Stimulated activated CD4-positive, alpha-beta T cell treated with anti-CD3 and anti-CD28 coated beads, Interleukin-2, amount 100 ng/mL, for 24 hours (primary cell): ENCODE measurements at regions not wholly inside any gene's neighbourhood (a gene's known extent, or its start where the extent isn't known, plus 50 kb on each side); places are given as distances from the start of the nearest gene placed in this dataset.

Experiments used
- DNase-seq, 2 donors: peaks; one replicate each; pipeline ENCODE4 v3.0.0-alpha.2; 2020

GRCh38 chr1:209207701-209208286 is 375.7 kb upstream of the CAMK1G start:
- peak in 1 of 2 donors; percentile 37 for DNase-seq

- DNase-seq: no peak
Observed at GRCh38 chr1:209208648-209209047, 374.9 kb upstream of the CAMK1G start.

- no peak for DNase-seq
Observed at GRCh38 chr1:209213989-209214388, 369.5 kb upstream of the CAMK1G start.

DNA sequence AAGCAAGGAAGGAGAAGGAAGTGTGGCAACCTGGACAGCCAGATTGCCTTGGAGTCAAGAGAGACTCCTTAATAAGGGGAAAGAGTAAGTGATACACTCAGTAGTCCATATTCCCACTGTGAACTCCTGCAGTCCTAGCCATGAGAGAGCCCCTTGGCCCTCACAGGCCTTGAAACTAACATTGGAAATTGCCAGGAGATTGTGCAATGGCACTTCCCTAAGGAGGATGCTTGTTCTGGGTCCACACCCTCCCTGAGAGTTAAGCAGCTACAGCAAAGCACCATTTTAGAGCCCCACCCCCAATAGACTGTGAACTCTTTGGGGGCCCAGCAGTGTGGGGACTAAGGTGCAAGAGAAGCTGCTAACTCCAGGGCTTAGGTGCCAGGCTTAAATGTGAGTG is 367.7 kb upstream of the CAMK1G start:
- no peak for DNase-seq

DNA sequence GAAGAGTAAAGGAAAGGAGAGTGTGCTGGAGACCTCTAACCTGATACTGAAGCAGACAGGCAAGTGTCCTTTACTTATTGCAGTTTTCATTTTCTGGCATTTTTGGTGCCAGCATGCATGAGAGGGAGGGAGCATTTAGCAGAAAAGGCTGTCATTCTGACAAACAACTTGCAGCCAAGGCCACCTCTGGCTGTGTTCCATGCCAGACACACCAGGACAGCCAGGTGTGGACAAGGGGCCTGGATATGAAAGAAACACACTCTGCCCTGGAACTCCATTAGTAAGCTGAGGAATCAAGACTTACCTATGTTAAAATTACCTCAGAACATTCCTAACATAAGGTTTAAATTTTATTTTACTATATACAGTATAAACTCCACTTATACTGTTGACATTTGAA is 365.4 kb upstream of the CAMK1G start:
- no peak for DNase-seq

- no peak for DNase-seq
Observed at GRCh38 chr1:209218981-209219380, 364.5 kb upstream of the CAMK1G start.

DNA sequence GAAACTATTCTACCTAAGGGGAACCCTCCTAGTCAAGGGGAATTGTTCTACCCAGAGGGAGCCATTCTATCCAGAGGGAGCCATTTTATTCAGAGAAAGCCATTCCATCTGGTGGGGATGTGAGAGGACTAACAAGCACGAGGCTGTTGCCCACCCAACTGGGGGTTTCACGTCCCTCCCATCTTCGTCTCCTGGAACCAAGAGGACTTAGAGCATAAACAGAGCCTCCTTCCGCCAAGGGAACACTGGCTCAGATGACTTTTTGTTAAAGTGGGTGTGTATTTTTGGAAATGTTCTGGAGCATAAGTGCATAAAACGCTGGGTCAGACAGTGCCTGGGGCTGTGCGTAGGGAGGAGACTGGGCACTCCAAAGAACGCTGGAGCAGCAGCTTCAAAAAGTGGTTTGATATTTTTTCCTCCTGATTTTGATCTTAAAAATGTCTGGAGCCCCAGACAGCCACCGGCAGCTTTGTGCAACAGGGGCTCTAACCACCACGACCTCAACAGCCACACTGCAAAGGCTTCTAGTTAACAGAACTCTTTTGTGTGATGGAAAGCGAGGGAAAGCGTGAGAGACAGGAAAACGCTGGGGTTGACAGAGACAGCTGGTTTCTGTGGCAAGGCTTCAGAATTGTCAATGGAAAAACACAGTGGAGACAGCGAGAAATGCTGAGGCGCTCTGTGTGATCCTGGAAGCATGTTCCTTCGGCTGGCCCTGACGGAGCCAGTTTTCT is 363.6 kb upstream of the CAMK1G start:
- DNase-seq: no peak

- DNase-seq: no peak
Observed at GRCh38 chr1:209222826-209223225, 360.7 kb upstream of the CAMK1G start.

DNA sequence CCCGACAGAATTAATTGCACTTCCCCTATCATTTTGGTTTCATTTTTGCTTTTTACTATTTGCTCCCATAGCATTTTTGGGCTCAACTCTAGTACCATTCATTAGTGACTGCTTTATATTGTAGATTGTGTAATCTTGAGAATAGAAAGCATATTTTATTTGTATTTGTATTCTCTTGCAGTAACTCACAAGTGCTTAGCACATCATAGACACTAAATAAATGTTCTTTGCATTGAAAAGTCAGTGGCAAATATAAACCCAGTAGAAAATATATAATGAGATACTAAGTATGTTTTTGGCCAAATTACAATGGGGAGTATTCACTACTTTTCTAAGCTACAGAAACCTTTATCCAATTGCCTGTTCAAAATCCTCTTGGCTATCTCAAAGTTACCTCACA is 359.7 kb upstream of the CAMK1G start:
- DNase-seq: no peak

DNA sequence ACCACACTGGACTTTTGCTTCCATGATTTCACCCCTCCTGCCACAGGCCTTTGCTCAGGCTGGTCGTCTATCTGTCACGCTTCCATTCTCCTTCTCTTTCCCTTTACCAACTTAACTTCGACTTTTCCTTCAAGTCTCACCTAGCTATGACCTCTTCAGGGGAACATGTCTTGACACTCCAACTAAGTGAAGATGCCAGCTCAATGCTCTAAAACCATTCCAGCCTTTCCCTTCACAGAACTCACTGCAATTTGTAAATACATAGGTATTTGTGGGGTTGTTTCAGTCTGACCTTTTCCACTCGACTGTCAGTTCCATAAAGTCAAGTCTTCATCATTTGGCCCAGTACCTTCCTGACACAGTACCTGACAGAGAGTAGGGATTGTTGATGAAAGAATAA is 358.6 kb upstream of the CAMK1G start:
- DNase-seq: no peak

DNA sequence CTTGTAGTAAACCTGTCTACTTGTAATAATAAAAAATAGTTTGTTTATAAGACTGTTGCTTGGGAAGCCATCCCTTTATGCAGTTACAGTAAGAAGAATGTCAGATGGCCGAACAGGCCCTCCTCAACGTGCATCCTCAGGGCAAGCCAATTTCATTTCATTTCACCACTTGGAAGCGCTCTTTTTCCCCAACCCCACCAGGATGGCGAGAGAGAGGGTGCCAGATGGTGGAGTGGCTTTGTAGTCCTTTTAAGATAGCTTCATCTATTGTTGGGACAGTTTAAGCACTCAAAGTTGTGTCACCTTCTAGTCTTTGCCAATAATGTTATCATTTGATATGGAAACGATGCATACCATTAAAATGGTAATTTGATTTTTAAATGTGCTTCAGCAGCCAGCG is 356.3 kb upstream of the CAMK1G start:
- no peak for DNase-seq

DNA sequence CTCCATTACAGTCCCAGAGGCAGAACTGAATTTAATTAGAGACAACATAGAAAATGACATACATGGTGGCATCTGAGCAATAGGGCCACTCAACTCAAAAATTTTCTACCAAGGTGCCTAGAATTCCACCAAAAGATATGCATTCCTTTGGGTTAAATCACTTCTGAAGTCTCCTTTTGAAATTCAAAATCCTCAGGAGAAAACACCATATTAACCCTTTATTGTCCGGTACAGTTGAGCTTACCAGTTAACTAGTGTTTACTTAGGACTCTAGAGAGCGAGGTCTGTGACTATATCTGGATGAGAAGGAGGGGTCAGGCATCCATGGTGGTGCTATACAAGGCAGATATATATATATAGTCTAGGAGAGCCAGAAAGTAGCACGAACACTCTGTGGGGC is 355.6 kb upstream of the CAMK1G start:
- DNase-seq: no peak

- no peak for DNase-seq
Observed at GRCh38 chr1:209229494-209230061, 353.9 kb upstream of the CAMK1G start.

- DNase-seq: no peak
Observed at GRCh38 chr1:209230314-209230713, 353.2 kb upstream of the CAMK1G start.

DNA sequence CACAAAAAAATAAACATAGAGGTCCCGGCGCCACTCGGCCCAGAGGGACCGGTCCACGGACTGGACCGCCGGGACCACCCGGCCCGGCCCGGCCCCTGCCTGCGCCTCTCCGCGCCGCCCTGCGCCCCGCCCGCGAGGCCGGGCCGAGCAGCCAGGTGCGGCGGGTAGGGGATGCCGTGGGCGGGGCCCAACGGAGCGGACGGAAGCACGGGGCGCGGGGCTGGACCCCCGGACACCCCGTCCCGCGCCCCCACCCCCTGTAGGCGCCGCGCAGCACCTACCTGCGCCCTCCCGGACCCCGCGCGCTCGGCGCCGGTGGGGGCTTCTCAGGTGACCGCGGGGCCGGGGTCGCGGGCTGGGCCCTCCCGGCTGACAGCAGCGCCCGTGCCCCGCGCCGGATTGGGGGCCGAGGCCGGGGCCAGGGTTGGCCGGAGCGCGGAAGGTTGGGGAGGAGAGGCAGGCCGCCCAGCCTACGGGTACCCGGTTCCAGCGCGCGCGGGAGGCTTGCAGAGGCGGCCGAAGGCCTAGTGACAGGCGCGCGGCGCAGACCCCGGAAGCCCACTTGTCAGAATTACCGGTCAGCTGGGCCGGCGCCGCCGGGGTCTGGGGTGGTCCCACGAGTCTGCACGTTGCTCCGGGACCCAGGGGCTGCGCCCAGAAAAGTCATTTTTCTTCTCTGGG is 351.9 kb upstream of the CAMK1G start:
- no peak for DNase-seq

GRCh38 chr1:209232197-209232596 is 351.3 kb upstream of the CAMK1G start:
- no peak for DNase-seq

GRCh38 chr1:209232759-209233158 is 350.8 kb upstream of the CAMK1G start:
- DNase-seq: no peak

- DNase-seq: no peak
Observed at GRCh38 chr1:209235166-209235565, 348.3 kb upstream of the CAMK1G start.

DNA sequence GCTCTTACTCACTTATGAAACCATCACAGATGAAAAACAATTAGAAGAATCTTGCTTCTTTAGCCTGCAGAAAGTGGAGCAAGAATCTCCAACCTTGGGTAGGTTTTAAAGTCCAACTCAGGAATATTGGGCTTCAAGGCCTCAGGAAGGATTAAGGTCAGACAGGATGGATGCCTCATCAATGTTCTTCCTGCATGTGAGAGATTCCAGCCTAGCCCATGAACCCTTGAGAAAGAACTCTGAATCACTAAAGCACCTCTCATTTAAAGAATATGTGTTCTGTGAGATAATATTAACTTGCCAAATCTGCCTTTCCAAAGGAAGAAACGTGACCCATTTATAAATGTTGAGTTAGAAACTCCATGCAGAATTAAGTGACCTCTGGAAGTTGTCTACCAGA is 345.2 kb upstream of the CAMK1G start:
- no peak for DNase-seq

DNA sequence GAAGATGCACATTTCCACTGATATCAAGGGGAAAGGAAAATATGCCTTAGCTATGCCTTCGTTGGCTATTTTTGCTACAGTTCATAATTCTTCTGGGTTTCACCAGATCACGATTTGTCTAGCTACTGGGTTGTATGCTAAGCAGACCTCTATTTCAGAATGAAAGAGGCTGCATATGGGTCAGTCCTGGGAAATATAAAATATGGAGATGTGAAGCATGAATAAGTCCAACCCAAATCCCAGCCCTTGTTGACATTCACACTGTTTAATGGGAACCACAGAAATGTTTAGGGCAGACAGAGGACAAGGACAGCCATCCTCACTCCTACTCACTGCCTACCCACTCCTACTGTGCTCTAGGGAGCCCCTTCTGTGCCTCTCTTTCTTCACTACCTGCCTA is 343.2 kb upstream of the CAMK1G start:
- DNase-seq: no peak

GRCh38 chr1:209241487-209241886 is 342.0 kb upstream of the CAMK1G start:
- no peak for DNase-seq

GRCh38 chr1:209248649-209249279 is 334.8 kb upstream of the CAMK1G start:
- peak; percentile 45 to 57 for DNase-seq

GRCh38 chr1:209249280-209249670 is 334.2 kb upstream of the CAMK1G start:
- no peak for DNase-seq
